ENCODE measurements at regions not wholly inside any gene's neighbourhood (a gene's known extent, or its start where the extent isn't known, plus 50 kb on each side); places are given as distances from the start of the nearest gene placed in this dataset.

DNA sequence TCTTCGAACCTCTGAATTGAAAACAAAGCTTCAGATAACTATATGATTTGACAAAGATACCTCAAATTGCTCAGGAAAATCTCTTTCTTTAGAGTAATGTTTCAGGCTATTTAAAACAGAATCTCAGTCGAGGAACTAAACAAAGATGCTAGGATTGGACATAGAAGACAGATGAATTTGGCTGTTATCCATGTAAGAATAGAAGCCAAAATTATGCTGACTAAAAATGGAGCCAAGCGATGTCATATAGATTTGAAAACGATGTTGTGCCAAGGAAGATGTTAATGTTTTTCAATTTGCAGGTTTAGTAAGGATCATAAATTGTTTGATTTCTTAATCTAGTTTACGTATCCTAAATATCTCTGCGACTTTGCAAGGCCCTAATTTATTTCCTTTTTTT, 295.9 kb downstream of the FOXG1 start:
- Mint-ChIP-seq H3K4me3 (no peak overlapping the region), H3K27ac (no peak overlapping the region), H3K4me1 (no peaks in the 10 kb centered on the region), H3K9me3 (ENCODE audit: insufficient read depth) (no peaks in the 10 kb centered on the region), H3K27me3 (no peaks in the 10 kb centered on the region)
- TF ChIP-seq, protein P1, sequence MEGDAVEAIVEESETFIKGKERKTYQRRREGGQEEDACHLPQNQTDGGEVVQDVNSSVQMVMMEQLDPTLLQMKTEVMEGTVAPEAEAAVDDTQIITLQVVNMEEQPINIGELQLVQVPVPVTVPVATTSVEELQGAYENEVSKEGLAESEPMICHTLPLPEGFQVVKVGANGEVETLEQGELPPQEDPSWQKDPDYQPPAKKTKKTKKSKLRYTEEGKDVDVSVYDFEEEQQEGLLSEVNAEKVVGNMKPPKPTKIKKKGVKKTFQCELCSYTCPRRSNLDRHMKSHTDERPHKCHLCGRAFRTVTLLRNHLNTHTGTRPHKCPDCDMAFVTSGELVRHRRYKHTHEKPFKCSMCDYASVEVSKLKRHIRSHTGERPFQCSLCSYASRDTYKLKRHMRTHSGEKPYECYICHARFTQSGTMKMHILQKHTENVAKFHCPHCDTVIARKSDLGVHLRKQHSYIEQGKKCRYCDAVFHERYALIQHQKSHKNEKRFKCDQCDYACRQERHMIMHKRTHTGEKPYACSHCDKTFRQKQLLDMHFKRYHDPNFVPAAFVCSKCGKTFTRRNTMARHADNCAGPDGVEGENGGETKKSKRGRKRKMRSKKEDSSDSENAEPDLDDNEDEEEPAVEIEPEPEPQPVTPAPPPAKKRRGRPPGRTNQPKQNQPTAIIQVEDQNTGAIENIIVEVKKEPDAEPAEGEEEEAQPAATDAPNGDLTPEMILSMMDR (IDR thresholded peaks at IDR 0.05), result no peak
- no peak for TF ChIP-seq EZH2 (IDR thresholded peaks at IDR 0.05; ENCODE audit: borderline replicate concordance, insufficient read depth, low read depth, low read length, poor library complexity, severe bottlenecking)
- H3K79me2 ChIP-seq (ENCODE audit: control insufficient read depth, insufficient read depth, low read length), result no peaks in the 10 kb centered on the region
- no peaks in the 10 kb centered on the region for H4K20me1 ChIP-seq (ENCODE audit: control insufficient read depth, insufficient read depth, low read length, poor library complexity, severe bottlenecking)
- ChIA-PET CTCF (no interaction called here), POLR2A (no interaction called here)
- intact Hi-C loops (cut with micrococcal nuclease), result no loop called here
- no peaks in the 10 kb centered on the region for H3K4me1 ChIP-seq (ENCODE audit: control insufficient read depth in 2 of 2, insufficient read depth in 2 of 2, low read length in 2 of 2)
- no peak overlapping the region for H3K4me3 ChIP-seq (ENCODE audit: control extremely low read depth in 1 of 5, extremely low read depth in 1 of 5, insufficient read depth in 1 of 5, low read depth in 2 of 5, low read length in 4 of 5)
- no peak overlapping the region for H3K4me2 ChIP-seq (replicated peaks; ENCODE audit: low read depth, low read length, poor library complexity, severe bottlenecking)
- no peak overlapping the region for H2AFZ ChIP-seq (ENCODE audit: insufficient read depth, low read depth, low read length, poor library complexity, severe bottlenecking)
- H3K9ac ChIP-seq (ENCODE audit: low read length), result no peak overlapping the region
- H3K9me3 ChIP-seq (ENCODE audit: control extremely low read depth in 1 of 3, control insufficient read depth in 2 of 3, insufficient read depth in 1 of 3, low read length in 2 of 3), result no peaks in the 10 kb centered on the region
- no peak for DNase-seq
- H3K27me3 ChIP-seq (replicated peaks in 1 of 4; ENCODE audit: control extremely low read depth in 1 of 4, control insufficient read depth in 3 of 4, insufficient read depth in 4 of 4, low read length in 3 of 4), result no peaks in the 10 kb centered on the region
- no peak for ATAC-seq (ENCODE audit: low read depth)
- H3K27ac ChIP-seq (ENCODE audit: low read length in 2 of 2), result no peak overlapping the region
- 96% methylated on average over 2 of the region's 6 CpGs for WGBS (ENCODE audit: insufficient coverage)
- no peaks in the 10 kb centered on the region for H3K36me3 ChIP-seq (replicated peaks in 1 of 2; ENCODE audit: control extremely low read depth in 1 of 2, control insufficient read depth in 1 of 2, extremely low read depth in 1 of 2, insufficient read depth in 2 of 2, low read length in 1 of 2)

DNA sequence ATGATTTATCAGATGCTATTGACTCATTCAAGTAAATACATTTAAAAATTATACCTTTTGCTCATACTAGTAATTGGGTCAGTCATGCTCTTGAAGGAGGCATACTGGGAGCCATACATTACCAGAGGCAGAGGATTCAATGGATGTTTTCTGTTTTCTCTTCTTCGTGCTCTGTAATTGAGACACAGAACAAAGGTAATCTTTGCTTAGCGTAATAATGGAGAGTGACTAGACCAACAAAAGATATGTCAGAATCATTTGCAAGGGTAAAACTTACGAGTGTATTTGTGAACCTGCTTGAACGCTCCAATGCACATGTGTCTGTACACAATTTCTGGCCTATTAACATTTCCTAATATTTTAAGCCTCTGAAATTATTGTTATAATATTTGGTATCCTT, 296.4 kb downstream of the FOXG1 start:
- Histone ChIP-seq H3K9me3 (ENCODE audit: control extremely low read depth in 1 of 3, control insufficient read depth in 2 of 3, insufficient read depth in 1 of 3, low read length in 2 of 3) (no peaks in the 10 kb centered on the region), H3K36me3 (replicated peaks in 1 of 2; ENCODE audit: control extremely low read depth in 1 of 2, control insufficient read depth in 1 of 2, extremely low read depth in 1 of 2, insufficient read depth in 2 of 2, low read length in 1 of 2) (no peaks in the 10 kb centered on the region), H3K79me2 (ENCODE audit: control insufficient read depth, insufficient read depth, low read length) (no peaks in the 10 kb centered on the region), H3K27me3 (replicated peaks in 1 of 4; ENCODE audit: control extremely low read depth in 1 of 4, control insufficient read depth in 3 of 4, insufficient read depth in 4 of 4, low read length in 3 of 4) (no peaks in the 10 kb centered on the region), H2AFZ (ENCODE audit: insufficient read depth, low read depth, low read length, poor library complexity, severe bottlenecking) (no peak overlapping the region), H3K4me2 (replicated peaks; ENCODE audit: low read depth, low read length, poor library complexity, severe bottlenecking) (no peak overlapping the region), H3K9ac (ENCODE audit: low read length) (no peak overlapping the region), H3K4me3 (ENCODE audit: control extremely low read depth in 1 of 5, extremely low read depth in 1 of 5, insufficient read depth in 1 of 5, low read depth in 2 of 5, low read length in 4 of 5) (no peak overlapping the region), H3K27ac (ENCODE audit: low read length in 2 of 2) (no peak overlapping the region), H4K20me1 (ENCODE audit: control insufficient read depth, insufficient read depth, low read length, poor library complexity, severe bottlenecking) (no peaks in the 10 kb centered on the region), H3K4me1 (ENCODE audit: control insufficient read depth in 2 of 2, insufficient read depth in 2 of 2, low read length in 2 of 2) (no peaks in the 10 kb centered on the region)
- H3K27me3 Mint-ChIP-seq, result no peaks in the 10 kb centered on the region
- ChIA-PET POLR2A (no interaction called here), CTCF (no interaction called here)
- no peak overlapping the region for H3K4me3 Mint-ChIP-seq
- 100% methylated on average over 1 of the region's 4 CpGs for WGBS (ENCODE audit: insufficient coverage)
- H3K9me3 Mint-ChIP-seq (ENCODE audit: insufficient read depth), result no peaks in the 10 kb centered on the region
- no peaks in the 10 kb centered on the region for H3K4me1 Mint-ChIP-seq
- no peak for ATAC-seq (ENCODE audit: low read depth)
- DNase-seq, result no peak
- H3K27ac Mint-ChIP-seq, result no peak overlapping the region
- TF ChIP-seq EZH2 (IDR thresholded peaks at IDR 0.05; ENCODE audit: borderline replicate concordance, insufficient read depth, low read depth, low read length, poor library complexity, severe bottlenecking), result no peak
- TF ChIP-seq, protein P1 (IDR thresholded peaks at IDR 0.05), result no peak
- intact Hi-C loops (cut with micrococcal nuclease), result no loop called here

All from B cell (primary cell).